Liver (tissue), 3 donors: ENCODE measurements at regions not wholly inside any gene's neighbourhood (a gene's known extent, or its start where the extent isn't known, plus 50 kb on each side); places are given as distances from the start of the nearest gene placed in this dataset.

ENCODE experiments used
- EGR1 ChIP-seq, 2 donors: IDR thresholded peaks; 2 replicates each; pipeline ENCODE4 v1.6.1; 2016 to 2018; ENCODE audit warnings: antibody characterized with exemption in 2 of 2, low read depth in 2 of 2
- FOXA1 ChIP-seq: IDR thresholded peaks from 2 replicates; pipeline ENCODE4 v1.6.1; 2016; ENCODE audit warnings: antibody characterized with exemption
- GABPA ChIP-seq, 2 donors: IDR thresholded peaks in 1 of 2; conservative IDR thresholded peaks in 1 of 2; 2 replicates each; pipeline ENCODE4 v1.6.1; 2016; ENCODE audit warnings: antibody characterized with exemption in 2 of 2, mild to moderate bottlenecking in 1 of 2, moderate library complexity in 1 of 2
- RAD21 ChIP-seq, 2 donors: IDR thresholded peaks; 2 replicates each; pipeline ENCODE4 v1.6.1; 2016; ENCODE audit warnings: antibody characterized with exemption in 2 of 2, mild to moderate bottlenecking in 2 of 2
- RXRA ChIP-seq, 2 donors: IDR thresholded peaks; 2 replicates each; pipeline ENCODE4 v1.6.1; 2017 to 2018; ENCODE audit warnings: antibody characterized with exemption in 2 of 2, mild to moderate bottlenecking in 1 of 2
- SP1 ChIP-seq: IDR thresholded peaks from 2 replicates; pipeline ENCODE4 v1.6.1; 2018; ENCODE audit warnings: antibody characterized with exemption, mild to moderate bottlenecking
- TAF1 ChIP-seq: conservative IDR thresholded peaks from 2 replicates; pipeline ENCODE4 v1.6.1; 2016; ENCODE audit warnings: antibody characterized with exemption, mild to moderate bottlenecking
- TF ChIP-seq, protein P1 (sequence below): fragments of 150-350 bp; IDR thresholded peaks from 2 replicates; pipeline ENCODE4 v1.5.1; 2017; ENCODE audit warnings: improper control_type of control experiment, low read depth, low read length; ENCODE audit not compliant: missing input control
- TF ChIP-seq, protein P2 (sequence below): IDR thresholded peaks from 2 replicates; pipeline ENCODE4 v1.6.1; 2016; ENCODE audit warnings: antibody characterized with exemption, mild to moderate bottlenecking
- TF ChIP-seq, protein P3 (sequence below): IDR thresholded peaks from 2 replicates; pipeline ENCODE4 v1.6.1; 2016; ENCODE audit warnings: antibody characterized with exemption
- TF ChIP-seq, protein P4 (sequence below): IDR thresholded peaks from 2 replicates; pipeline ENCODE4 v1.6.1; 2016; ENCODE audit warnings: antibody characterized with exemption
- TF ChIP-seq, protein P5 (sequence below): IDR thresholded peaks from 2 replicates; pipeline ENCODE4 v1.6.1; 2016; ENCODE audit warnings: antibody characterized with exemption
- donor health status: healthy.
- donor health status: healthy.

DNA sequence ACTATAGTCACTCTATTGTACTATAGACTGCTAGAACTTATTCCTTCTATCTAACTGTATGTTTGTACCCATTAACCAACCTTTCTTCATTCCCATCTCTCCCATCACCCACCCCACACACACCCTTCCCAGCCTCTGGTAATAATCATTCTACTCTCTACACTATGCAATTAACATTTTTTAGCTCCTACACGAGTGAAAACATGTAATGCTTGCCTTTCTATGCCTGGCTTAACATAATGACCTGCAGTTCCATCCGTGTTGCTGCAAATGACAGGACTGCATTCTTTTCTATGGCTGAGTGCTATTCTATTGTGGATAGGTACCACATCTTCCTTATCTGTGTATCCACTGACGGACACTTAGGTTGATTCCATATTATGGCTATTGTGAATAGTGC, 95.5 kb downstream of the ALDH8A1 start:
- TF ChIP-seq, protein P1, sequence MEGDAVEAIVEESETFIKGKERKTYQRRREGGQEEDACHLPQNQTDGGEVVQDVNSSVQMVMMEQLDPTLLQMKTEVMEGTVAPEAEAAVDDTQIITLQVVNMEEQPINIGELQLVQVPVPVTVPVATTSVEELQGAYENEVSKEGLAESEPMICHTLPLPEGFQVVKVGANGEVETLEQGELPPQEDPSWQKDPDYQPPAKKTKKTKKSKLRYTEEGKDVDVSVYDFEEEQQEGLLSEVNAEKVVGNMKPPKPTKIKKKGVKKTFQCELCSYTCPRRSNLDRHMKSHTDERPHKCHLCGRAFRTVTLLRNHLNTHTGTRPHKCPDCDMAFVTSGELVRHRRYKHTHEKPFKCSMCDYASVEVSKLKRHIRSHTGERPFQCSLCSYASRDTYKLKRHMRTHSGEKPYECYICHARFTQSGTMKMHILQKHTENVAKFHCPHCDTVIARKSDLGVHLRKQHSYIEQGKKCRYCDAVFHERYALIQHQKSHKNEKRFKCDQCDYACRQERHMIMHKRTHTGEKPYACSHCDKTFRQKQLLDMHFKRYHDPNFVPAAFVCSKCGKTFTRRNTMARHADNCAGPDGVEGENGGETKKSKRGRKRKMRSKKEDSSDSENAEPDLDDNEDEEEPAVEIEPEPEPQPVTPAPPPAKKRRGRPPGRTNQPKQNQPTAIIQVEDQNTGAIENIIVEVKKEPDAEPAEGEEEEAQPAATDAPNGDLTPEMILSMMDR: no peak
- TF ChIP-seq SP1: no peak
- no peak for TF ChIP-seq GABPA (IDR thresholded peaks at IDR 0.05 in 1 of 2, conservative IDR thresholded peaks at IDR 0.05 in 1 of 2)
- no peak for TF ChIP-seq RAD21 (IDR thresholded peaks at IDR 0.05)
- TF ChIP-seq FOXA1: no peak
- no peak for TF ChIP-seq EGR1 (IDR thresholded peaks at IDR 0.05; ENCODE audit: low read depth in 2 of 2)
- TF ChIP-seq, protein P2, sequence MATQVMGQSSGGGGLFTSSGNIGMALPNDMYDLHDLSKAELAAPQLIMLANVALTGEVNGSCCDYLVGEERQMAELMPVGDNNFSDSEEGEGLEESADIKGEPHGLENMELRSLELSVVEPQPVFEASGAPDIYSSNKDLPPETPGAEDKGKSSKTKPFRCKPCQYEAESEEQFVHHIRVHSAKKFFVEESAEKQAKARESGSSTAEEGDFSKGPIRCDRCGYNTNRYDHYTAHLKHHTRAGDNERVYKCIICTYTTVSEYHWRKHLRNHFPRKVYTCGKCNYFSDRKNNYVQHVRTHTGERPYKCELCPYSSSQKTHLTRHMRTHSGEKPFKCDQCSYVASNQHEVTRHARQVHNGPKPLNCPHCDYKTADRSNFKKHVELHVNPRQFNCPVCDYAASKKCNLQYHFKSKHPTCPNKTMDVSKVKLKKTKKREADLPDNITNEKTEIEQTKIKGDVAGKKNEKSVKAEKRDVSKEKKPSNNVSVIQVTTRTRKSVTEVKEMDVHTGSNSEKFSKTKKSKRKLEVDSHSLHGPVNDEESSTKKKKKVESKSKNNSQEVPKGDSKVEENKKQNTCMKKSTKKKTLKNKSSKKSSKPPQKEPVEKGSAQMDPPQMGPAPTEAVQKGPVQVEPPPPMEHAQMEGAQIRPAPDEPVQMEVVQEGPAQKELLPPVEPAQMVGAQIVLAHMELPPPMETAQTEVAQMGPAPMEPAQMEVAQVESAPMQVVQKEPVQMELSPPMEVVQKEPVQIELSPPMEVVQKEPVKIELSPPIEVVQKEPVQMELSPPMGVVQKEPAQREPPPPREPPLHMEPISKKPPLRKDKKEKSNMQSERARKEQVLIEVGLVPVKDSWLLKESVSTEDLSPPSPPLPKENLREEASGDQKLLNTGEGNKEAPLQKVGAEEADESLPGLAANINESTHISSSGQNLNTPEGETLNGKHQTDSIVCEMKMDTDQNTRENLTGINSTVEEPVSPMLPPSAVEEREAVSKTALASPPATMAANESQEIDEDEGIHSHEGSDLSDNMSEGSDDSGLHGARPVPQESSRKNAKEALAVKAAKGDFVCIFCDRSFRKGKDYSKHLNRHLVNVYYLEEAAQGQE: no peak
- TF ChIP-seq RXRA (IDR thresholded peaks at IDR 0.05): no peak
- TF ChIP-seq, protein P3, sequence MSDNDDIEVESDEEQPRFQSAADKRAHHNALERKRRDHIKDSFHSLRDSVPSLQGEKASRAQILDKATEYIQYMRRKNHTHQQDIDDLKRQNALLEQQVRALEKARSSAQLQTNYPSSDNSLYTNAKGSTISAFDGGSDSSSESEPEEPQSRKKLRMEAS: no peak
- TF ChIP-seq TAF1: no peak
- TF ChIP-seq, protein P4, sequence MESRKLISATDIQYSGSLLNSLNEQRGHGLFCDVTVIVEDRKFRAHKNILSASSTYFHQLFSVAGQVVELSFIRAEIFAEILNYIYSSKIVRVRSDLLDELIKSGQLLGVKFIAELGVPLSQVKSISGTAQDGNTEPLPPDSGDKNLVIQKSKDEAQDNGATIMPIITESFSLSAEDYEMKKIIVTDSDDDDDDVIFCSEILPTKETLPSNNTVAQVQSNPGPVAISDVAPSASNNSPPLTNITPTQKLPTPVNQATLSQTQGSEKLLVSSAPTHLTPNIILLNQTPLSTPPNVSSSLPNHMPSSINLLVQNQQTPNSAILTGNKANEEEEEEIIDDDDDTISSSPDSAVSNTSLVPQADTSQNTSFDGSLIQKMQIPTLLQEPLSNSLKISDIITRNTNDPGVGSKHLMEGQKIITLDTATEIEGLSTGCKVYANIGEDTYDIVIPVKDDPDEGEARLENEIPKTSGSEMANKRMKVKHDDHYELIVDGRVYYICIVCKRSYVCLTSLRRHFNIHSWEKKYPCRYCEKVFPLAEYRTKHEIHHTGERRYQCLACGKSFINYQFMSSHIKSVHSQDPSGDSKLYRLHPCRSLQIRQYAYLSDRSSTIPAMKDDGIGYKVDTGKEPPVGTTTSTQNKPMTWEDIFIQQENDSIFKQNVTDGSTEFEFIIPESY: no peak
- TF ChIP-seq, protein P5, sequence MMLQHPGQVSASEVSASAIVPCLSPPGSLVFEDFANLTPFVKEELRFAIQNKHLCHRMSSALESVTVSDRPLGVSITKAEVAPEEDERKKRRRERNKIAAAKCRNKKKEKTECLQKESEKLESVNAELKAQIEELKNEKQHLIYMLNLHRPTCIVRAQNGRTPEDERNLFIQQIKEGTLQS: no peak
